IPS DF 4.7 (cell line): ENCODE measurements at regions not wholly inside any gene's neighbourhood (a gene's known extent, or its start where the extent isn't known, plus 50 kb on each side); places are given as distances from the start of the nearest gene placed in this dataset.
"Not testable (repeated sequence)": the region's sequence is repeated elsewhere in the genome, so short reads cannot be mapped to it uniquely, and the experiment has no call there.

Source experiments
- DNase-seq: peaks from one replicate; pipeline ENCODE4 v3.0.0-alpha.2; 2013; ENCODE audit warnings: low spot score; ENCODE audit errors: extremely low read depth

DNA sequence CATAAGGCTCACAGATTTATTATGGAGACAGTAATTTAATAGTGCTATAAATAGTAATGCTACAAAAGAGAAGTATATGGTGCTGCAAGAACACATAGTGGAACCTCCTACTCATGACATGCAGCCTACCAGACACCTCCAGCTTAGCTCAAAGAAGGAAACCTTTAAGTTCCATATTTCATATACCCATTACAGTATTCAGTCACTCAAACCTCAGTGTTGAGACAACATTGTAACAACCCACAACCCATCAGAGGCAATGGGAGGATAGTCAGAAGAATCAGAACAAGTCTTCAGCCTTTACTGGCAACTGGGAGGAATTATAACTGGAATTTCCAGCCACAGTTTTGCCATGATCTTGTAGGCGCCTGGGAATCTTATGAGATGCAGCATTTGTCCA, 186.3 kb upstream of the VSTM2A start:
- DNase-seq, result no peak

DNA sequence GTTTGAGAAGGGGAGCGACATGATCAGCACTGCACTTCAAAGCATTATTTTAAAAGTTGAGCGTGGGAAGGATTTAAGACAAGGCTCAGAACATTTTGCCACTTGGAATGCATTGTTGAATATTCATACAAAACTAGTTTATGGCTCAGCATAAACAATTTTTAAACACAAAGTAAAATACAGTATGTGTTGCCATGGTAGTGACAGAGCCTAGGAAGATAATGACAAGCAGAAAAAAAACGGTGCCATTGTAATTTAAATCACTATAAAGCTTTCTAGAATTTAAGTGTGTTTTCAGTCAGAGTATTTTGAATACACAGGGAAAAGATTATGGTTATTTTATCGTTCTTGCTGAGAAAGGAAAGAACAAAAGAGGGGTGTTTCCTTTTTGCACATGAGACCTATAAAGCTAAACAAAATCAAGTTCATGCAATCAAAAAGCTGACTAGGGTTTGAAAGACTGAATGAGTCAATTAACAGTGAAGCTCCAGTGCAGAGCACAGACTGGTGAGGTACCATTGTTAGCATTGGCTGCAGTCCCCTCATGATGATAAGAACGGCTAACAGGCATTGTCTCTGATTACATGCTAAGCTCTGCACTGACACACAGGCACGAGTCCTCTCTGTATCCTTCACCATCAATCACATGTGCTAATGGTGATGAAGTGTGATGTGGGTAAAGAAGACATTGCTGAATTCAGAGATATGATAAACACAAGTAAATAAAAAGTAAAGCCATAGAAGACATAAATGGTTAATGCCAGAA, 181.9 kb upstream of the VSTM2A start:
- DNase-seq, result no peak

DNA sequence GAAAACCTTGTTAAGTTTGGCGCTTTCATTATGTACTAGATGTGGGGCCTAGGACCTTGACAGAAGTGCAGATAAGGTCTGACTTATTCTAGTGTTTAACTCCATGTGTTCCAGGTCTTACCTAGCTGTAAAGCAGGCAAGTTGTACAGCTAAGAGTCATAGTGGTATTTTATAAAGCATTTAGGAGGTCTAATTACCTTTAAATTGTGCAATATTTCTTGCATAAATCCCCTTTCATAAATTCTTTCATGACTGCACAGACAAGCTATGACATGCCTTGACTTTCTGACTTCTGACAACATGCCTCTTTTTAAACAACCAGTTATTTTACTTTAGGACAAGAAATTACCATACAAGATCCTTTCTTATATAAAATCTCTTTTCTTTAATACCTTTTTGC, 151.6 kb upstream of the VSTM2A start:
- no peak for DNase-seq

DNA sequence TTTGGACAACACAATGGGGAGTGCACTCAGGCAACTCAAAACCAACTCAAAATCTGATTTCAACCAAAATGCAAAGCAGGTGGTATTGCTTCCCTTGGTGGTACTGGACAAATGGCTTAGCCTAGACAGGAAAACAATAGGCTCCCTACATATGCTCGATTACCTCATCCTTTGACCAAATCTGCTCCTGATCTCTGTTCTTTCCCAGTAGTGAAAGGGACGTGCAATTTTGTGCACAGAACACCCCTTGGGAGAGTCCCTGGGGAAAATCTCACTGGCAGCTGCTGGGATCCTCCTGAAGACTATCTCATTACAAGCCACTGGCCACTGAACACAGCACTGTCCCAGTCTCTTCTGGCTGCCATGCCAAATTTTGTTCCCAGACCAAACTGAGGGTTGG, 149.2 kb upstream of the VSTM2A start:
- no peak for DNase-seq

DNA sequence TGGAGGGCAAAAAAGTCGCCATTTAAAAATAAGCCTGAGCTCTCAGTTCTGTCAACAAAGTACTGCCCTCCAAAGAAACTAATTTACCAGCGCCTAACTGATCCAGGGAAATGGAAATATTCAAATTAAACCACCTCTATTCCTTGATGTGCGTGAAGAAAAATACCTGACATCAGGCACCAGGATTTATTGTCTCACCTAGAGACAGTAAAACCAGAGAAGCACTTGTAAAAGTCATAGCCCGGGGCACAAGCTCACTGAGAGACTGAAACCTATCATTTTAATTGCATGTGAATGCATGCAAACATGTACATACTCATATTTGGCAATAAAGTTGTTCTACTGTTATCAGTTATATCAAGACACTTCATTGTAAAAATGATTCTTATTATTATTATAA, 147.3 kb upstream of the VSTM2A start:
- DNase-seq, result no peak

DNA sequence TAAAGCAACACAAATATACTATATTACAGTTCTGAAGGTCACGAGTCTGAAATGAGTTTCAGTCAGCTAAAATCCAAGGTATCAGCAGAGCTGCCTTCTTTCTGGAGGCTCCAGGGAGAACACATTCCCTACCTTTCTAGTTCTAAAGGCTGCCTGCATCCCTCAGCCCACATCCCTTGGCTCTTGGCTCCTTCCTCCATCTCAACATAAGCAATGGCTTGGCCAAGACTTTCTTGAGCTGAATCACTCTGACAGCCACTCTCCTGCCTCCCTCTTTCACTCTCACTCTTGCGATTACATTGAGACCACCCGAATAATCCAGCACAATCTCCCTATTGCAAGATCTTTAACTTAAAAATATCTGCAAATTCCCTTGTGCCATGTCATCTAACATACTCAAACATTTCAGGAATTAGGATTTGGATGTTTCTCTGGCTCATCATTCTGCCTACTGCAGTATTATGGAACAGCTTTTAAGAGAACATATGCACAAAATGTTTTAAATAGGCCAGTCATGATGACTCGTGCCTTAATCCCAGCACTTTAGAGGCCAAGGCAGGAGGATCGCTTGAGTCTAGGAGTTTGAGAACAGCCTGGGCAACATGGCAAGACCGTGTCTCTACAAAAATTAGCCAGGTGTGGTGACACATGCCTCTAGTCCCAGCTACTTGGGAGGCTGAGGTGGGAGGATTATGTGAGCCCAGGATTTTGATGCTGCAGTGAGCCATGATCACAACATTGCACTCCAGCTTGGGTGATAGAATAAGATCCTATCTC, 144.2 kb upstream of the VSTM2A start:
- no peak for DNase-seq

DNA sequence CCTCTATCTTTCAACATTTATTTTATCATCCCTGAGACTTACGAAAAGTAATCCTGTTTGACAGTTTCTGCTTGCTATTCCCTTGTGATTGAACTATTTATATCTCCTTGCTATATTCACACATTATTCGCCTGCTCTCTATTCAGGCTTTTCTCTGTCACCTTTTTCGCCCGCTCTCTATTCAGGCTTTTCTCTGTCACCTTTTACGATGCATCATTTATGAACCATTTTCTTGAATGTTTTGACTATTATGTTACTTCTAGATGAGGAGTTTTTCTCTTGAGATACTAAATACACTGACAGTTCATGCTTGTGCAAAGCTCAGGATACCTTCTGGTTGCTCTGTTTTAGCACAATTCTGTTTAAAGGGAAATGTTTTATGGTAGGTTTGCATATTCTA, 143.3 kb upstream of the VSTM2A start:
- no peak for DNase-seq

DNA sequence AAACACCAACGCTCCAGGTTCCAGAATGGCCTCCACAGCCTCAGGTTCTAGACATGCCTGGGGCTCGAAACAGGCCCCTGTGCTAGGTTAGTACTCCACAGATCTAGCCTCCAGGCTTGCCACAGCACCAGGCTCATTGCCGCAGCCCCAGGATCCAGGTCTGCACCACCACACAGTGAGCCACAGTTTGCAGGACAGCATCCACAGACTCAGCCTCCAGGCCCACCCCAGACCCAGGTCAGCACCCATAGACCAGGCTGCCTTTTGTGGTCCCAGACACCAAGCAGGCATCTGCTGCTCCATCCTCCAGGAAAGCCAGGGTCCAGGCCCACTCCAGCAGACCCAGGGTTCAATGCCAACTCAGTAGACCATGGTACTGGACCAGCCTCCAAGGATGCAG, 132.3 kb upstream of the VSTM2A start:
- DNase-seq, result no peak

DNA sequence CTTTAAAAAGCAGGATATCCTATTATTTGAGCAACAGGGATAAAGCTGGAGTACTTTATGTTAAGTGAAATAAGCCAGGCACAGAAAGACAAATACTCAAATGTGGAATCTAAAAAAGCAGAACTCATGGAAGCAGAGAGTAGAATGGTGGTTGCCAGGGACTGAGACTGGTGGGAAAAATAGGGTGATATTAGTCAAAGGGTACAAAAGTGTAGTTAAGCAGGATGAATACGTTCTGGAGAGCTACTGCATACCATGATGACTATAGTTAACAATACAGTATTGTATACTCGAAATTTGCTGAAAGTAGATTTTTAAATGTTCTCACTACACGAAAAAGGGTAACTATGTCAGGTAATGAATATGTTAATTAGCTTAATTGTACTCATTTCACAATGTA, 125.5 kb upstream of the VSTM2A start:
- DNase-seq, result no peak

DNA sequence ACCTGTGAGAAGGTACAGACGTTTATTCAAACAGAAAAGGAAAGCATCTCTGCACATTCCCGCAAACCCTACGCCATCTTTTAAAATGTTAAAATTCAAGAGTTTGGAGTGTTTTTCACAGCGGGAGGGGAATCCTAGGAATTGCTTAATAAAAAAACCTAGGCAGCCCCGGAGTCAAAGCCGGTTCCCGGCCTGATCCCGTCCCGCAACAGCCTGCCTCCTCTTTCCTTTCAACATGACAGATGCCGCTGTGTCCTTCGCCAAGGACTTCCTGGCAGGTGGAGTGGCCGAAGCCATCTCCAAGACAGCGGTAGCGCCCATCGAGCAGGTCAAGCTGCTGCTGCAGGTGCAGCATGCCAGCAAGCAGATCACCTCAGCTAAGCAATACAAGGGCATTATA, 123.0 kb upstream of the VSTM2A start:
- peak; percentile 28 for DNase-seq

DNA sequence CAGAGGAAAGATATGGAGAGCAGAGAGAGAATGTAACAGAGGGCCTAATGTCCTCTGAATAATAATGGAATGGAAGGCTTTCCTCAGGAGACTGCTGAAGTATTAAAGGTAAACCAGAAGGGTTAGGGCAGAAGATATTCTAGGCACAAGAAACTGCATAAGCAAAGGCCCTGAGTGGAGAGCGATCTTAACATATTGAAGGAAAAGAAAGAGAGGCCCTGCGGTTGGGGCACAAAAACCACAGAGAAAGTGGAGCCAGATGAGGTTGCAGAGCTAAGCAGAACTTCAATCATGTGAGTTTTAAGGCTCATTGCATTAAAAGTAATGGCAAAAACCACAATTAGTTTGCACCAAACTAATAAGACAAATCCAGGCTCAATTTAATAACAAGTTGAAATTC, 115.8 kb upstream of the VSTM2A start:
- DNase-seq, result no peak

DNA sequence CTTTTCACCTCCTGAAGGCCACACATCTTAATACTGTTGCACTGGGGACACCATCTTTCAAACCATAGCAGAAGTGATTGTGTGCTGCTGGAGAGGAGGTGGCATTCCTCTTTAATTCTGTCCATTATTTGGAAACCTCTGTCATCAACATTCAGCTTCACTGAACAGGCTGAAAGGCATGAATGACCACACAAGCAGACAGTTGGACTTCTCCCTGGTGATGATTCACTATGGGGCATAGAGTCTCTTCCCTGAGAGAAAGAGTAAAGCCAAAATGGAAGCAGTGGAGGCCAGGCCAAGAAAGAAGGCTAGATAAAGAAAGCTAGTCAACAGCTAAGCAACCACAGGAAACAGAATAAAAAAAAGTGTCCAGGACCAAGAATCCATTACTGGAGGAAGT, 113.1 kb upstream of the VSTM2A start:
- DNase-seq, result no peak

DNA sequence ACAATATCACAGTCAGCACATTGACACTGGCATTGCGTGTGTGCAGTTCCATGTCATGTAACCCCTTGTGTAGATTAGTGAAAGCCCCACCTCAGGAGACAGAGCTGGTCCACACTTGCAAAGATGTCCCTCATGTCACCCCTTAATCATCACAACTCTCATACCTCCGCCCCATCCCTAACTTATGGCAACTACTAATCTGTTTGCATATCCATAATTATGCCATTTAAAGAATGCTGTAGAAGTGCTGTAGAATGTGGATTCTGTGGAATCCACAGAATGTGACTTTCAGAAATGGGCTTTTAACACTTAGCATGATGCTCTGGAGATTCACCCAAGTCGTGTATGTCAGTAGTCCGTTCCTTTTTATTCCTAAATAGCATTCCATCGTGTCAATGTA, 102.8 kb upstream of the VSTM2A start:
- DNase-seq, result no peak

DNA sequence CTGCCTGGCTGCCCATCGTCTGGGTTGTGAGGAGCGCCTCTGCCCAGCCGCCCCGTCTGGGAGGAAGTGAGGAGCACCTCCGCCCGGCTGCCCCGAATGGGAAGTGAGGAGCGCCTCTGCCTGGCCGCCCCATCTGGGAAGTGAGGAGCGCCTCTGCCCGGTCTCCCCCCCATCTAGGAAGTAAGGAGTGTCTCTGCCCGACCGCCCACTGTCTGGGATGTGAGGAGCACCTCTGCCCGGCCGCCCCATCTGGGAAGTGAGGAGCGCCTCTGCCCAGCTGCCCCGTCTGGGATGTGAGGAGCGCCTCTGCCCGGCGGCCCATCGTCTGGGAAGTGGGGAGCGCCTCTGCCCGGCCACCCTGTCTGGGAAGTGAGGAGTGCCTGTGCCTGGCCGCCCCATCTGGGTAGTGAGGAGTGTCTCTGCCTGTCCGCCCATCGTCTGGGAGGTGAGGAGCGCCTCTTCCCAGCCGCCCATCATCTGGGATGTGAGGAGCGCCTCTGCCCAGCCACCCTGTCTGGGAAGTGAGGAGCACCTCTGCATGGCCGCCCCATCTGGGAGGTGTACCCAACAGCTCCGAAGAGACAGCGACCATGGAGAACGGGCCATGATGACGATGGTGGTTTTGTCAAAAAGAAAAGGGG, 98.0 kb upstream of the VSTM2A start:
- not testable (repeated sequence) for DNase-seq

DNA sequence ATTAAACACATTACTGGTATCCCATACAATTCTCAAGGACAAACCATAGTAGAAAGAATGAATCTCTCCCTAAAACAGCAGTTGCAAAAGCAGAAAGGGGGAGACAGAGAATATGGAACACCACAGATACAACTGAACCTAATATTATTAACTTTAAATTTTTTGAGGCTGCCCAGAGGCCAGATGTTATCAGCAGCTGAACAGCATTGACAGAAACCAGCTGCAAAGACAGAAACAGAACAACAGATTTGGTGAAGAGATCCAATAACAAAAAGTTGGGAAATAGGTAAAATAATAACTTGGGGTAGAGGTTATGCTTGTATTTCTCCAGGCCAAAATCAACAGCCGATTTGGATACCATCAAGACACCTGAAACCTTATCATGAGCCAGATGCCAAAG, 89.0 kb upstream of the VSTM2A start:
- not testable (repeated sequence) for DNase-seq

DNA sequence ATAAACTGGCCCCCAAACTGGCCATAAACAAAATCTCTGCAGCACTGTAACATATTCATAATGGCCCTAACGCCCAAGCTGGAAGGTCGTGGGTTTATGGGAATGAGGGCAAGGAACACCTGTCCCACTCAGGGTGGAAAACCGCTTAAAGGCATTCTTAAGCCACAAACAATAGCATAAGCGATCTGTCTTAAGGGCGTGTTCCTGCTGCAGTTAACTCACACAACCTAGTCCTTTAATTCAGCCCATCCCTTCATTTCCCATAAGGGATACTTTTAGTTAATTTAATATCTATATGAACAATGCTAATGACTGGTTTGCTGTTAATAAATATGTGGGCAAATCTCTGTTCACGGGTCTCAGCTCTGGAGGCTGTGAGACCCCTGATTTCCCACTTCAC, 87.5 kb upstream of the VSTM2A start:
- DNase-seq, result not testable (repeated sequence)

DNA sequence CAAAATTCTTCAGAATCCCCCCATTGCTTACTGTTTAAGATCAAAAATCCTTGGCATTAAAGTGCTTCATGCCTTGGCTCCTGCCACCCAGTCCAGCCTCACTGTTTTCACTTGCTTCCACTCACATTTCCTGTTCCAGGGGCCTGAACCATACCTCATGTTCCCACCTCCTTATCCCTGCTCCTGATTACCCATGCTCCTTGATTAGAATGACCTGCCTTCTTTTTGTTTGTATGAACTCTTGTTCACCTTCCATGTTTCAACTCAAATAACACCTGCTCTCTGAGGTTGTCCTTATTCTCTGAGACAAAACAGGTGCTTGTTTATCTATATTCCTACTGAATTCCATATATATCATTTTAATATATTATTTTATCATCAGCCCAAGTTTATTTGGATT, 77.1 kb upstream of the VSTM2A start:
- no peak for DNase-seq

DNA sequence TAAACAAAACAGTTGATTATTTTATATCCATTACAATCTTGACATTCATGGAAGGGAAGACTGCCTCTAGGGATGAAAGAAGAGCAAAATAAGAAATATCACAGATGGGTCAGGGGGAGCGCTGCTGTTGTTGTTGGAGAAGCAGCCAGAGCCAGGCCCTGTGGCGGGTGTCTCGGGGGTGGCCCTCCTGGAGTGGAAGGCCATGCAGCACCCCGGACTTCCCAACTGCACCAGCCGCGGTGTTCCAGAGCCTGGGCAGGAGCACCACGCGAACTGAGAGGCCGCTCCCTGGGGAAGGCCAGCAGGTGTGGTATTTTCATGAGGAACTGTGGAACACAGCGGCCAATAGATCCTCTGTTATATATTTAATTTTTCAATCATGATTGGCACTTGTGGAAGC, 72.4 kb upstream of the VSTM2A start:
- DNase-seq, result no peak

DNA sequence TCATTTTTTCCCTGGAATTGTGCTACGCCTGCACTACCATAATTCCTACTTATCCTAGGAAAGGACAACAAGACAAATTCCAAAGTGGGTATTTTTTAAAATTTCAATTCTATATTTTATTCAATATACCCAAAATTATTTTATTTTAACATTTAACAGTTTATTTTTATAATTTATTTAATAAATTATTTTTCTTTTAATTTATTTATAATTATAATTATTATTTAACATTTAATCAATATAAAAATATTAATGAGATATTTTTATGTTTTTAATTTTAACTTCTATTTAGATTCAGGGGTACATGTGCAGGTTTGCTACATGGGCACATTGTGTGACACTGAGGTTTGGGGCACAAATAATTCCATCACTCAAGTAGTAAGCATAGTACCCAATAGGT, 65.6 kb upstream of the VSTM2A start:
- no peak for DNase-seq

DNA sequence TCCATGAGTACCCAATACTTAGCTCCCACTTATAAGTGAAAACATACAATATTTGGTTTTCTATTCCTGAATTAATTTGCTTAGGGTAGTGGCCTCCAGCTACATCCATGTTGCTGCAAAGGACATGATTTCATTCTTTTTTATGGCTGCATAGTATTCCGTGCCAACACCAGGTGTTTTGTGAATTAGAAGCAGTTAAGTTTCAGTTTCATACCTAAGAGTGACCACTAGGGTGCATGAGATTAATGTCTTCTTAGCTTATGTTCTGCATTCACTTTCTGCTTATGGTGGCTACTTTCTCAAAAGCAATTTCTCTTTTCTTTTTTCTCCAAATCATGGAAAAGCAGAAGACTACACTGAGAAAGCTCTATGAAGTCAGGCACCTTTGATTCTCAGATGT, 65.1 kb upstream of the VSTM2A start:
- DNase-seq, result no peak

DNA sequence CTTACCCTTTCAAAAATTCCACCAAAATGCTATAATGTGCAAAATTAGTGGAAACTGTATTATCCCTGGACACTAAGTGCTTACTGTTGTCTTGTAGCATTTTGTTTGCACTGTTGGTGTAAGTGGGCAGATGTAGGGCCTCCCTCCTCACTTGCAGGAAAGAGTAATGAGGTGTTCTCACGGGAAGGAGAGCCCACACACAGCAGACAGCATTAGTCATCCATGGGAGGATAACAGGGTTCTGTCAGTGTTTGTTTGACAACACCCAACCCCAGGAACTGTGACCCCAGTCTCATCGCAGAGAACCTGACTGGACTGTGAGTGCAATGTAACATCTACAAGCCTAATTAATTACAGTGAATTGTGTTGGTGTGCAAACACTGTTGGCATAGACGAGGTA, 58.7 kb upstream of the VSTM2A start:
- DNase-seq, result no peak

DNA sequence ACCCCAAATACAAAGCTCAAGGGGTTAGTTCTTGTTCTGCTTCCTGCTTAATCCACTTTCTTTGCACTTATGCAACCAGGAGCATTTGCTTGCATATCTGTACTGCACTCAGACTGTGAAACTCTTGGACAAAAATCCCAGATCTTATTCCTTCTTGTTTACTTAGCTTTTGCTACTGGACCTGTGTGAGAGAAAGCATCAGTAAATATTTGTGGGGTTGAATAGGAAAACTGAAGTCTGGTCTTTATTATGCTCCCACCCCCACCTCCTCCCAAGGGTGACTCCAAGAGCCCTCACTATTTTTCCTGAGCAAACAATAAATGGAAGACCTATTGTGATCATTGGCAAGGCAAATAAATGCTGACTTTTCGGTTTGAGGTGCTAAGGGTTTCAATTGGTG, 57.1 kb upstream of the VSTM2A start:
- no peak for DNase-seq
